Endothelial cell of hepatic sinusoid (primary cell): ENCODE measurements at regions not wholly inside any gene's neighbourhood (a gene's known extent, or its start where the extent isn't known, plus 50 kb on each side); places are given as distances from the start of the nearest gene placed in this dataset.

Experiments used
- in situ Hi-C: cut with HindIII; loops from 2 replicates; pipeline ENCODE4 v1.10.0; 2017; ENCODE audit warnings: low sequenced_read_pairs

DNA sequence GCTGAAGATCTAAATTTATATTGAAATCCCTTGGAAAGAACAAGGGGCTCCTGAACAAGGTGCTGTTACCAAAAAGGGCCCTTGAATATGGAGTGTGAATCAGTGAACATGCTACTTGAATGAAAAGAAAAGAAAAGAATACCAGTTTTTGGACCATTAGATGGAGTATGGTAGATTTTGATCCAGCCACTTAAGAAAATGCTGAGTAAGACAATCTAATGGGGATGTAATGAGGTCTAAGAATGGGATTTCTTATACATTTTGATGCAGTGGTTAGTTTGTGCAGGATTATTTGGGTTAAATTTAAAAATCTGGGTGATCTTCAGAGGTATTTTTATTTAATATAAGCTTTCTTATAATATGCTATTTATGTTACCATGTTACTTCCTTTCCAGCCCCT, 2003.0 kb upstream of the LRRTM1 start:
- in situ Hi-C loops: no loop called here

DNA sequence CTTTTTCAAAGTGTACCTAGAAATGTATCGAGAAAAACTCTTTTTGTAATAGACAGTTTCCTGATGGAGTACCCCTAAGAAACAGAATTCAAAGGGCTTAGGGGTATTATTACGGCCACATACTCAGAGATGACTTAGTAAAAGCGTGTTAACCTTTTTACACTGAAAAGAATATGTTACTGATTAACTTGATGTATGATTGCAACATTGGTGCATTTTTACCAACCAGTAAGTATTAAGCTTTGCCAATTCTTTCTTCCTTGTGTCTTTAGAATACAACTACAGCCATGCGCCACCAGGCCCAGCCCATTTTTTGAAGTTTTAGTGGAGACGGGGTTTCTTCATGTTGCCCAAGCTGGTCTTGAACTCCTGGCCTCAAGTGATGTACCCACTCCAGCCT, 1997.0 kb upstream of the LRRTM1 start:
- in situ Hi-C loops: no loop called here

DNA sequence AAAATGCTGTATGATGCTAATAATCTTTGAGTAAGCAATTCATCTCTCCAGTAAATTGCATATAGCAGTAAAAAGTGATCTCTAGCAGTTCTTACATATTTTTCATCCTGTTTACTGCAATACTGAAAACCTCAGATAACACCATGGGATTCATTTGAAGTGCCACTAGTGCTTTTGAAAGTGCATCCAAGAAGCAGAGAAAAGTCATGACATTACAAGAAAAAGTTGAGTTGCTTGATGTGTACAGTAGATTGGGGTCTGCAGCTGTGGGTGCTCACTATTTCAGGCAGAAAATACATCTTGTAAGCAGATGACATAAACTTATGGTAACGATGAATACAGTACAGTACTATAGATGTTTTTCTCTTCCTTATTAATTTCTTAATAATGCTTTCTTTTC, 1984.9 kb upstream of the LRRTM1 start:
- in situ Hi-C loops: no loop called here

DNA sequence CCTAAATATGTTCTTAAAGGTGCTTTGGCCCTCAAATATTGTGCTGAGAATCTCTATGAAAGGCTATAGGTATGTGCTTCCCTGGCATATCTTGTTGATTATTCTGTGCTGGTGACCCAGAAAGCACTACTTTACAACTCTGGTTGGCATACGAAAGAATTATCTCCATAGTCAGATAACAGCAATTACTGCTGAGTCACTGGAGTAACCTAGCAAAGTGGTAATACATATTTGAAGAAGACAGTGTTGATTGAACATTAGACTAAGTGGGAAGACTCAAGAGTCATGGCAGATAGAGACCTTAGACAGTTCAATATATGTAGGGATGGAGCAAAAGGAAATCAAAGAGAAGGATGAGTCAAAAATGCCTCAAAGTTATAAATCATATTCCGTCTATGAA, 1978.5 kb upstream of the LRRTM1 start:
- in situ Hi-C loops: no loop called here

DNA sequence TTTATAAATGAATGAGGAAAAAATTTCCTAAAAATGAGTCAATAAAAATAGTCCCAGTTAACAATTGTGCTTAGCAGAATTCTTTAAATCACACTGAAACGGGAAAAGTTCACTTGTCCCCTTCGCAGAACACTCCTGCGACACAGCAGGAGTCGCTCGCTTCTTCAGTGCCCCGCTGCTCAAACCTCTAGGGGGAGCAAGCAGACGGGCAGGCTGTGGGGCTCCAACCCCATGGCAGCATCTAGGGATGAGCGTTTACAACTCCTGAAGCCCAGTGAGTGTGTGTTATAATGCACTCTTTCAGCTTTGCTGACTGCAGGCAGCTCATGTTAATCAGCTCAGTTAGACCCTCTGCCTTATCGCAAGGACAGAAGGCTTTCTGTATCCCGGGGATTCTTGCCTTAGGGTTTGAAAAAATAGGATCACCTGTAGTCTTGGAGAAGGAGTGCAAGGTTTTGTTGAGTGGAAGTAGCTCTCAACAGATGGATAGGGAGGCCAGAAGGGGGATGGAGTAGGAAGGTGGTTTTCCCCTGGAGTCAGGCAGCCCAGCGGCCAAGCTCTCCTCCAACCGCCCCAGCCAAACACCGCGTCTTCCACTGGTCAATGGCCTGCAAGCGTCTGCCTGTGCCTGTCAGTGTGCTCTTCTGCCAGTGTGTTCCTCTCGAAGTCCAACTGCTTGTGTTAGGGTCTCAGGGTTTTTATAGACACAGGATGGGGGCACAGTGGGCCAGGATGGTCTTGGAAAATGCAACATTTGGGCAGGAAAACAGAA, 1977.7 kb upstream of the LRRTM1 start:
- in situ Hi-C loops: no loop called here

DNA sequence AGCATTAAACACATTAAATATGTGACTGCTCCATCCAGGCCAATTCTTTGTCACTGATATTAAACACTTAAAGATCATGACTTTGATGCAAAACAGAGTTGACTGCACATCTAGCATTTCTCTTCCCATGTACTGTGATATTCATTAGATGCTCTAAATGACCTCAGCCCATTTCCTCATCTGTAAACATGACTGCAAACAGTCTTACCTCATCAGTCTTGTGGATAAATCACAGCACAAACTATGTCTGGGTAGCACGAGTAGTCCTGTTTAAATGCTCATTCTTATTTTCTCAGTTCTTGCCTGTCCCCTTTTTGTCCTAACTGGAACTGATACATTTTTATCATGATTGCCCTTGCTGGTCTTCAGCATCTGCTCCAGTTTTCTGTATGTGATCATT, 1974.8 kb upstream of the LRRTM1 start:
- in situ Hi-C loops: no loop called here

DNA sequence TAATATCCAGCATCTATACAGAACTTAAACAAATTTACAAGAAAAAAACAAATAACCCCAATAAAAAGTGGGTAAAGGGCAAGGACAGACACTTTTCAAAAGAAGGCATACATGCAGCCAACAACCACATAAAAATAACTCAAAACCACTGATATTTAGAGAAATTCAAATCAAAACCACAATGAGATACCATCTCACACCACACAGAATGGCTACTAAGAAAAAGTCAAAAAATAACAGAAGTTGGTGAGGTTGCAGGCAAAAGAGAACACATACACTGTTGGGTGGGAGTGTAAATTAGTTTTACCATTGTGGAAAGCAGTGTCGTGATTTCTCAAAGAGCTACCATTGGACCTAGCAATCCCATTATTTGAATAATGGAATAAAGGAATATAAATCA, 1973.9 kb upstream of the LRRTM1 start:
- in situ Hi-C loops: no loop called here

DNA sequence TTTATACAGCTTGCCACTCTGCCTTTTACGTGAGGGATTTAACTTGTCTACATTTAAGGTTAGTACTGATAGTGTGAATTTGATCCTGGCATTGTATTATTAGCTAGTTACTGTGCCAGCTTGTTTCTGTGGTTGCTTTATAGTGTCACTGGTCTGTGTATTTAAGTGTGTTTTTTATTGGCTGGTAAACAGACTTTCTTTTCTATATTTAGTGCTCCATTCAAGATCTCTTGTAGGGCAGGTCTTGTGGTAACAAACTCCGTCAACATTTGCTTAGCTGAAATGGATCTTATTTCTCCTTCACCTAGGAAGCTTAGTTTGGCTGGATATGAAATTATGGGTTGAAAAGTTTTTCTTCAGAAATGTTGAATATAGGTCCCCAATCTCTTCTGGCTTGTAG, 1971.0 kb upstream of the LRRTM1 start:
- in situ Hi-C loops: no loop called here

DNA sequence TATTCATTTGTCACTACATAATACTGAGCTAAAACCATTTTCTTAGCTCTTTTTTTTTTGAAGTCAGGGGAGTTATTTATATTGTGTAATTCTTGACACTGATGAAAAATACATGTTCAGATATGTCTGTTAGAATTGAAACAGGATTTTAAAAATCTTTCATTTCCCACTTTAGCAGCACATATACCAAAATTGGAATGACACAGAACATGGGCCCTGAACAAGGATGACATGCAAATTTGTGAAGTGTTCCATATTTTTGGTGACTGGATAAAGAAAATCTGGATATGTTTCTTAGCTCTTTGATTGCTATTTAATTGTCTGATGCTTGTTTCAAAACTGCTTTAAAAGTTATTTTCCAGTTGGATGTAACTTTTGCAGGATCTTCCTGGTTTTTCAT, 1963.9 kb upstream of the LRRTM1 start:
- in situ Hi-C loops: no loop called here

DNA sequence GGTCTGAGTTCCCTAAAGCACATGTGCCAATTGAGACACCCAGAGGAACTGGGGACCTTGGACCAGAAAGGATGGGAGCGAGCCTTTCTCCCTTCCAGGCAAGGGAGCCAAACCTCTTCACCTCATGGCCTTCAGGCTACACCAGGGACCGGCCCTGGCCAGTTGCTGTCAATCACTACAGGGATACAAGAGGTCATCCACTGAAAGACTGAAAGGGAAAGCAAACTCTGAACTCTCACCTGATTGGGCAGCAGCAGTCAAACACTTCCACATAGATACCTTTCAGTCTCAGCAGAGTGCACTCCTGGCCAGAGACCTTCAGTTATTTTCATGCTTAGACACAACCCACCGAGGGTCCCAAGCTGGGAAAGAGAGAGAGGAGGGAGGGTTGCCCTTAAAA, 1956.0 kb upstream of the LRRTM1 start:
- in situ Hi-C loops: no loop called here

DNA sequence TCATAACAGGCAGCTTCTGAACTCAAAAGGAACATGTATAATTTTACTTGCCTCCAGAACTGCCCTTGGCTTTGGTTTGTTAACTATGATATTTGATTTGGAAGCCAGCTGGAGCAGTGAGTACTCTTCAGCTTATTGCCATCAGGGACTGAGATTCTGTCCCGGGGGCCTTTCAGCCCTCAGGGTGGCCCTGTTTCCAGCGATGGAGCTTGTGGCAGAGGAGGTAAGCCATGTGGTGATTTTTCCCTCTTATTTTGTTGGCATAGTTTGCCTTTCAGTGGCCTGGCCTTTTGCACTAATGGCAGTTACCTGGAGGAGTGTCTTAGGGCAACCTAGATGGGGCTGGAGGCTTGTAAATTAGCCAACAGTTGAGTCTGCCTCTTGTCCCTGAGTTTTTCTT, 1955.0 kb upstream of the LRRTM1 start:
- in situ Hi-C loops: no loop called here

DNA sequence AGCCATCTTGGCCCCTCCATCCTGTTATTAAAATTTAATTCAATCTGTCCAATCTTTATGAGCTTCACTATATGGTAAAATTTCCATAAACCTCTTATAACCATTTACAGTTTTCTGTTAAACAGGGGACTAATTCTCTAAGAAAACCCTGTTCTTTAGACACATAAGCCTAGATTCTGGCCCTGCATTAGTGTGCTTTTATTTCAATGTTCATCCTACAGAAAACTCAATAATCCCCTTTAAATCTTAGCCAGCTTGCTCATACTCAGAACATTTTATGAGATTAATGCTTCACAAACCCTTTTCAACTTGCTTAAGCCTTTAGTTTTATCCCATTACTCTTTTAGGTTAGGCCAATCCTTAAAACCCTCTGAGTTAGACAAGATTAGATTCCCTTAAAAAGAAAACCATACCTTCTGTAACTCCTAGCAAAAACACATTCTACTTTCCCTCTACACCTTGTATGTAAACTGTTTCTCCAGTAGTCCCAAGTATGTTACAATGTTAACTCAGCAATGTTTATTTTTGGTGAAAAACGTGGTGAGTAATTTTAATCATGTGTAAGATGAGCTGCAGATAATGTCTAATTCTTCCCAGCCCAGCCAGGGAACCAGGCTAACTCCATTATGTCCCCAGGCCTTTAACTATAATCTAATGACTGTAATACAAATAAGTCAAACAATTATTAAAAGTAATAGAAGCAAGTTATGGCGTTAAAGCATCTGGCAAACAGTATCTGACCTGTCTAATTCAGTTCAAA, 1953.4 kb upstream of the LRRTM1 start:
- in situ Hi-C loops: no loop called here

DNA sequence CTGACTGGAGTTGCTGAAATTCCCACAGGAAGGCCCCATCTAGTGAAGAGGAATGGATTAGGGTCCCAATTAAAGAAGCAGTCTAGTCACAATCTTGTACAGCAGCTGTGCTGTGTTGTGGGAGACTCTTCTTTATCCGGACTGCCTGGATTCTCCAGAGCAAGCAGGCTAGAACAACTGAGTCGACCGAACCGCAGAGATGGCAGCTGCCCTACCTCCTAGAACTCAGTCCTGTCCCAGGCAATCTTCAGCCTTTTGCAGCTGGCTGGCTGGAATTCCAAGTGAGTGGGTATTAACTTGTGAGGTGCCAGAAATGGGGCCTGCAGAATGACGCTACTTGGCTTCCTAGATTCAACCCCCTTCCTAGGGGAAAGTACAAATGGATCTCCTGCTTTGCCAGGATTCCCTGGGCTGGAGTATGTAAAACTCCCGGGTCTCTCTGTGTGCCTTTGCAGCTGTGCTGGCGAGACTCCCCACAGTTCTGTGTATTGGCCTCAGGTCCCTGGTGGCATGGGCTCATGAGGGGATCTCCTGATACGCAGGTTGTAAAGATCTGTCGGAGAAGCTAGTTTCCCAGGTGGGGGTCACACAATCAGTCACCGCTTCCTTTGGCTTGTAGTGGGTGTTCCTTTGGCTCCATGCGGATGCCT, 1952.6 kb upstream of the LRRTM1 start:
- in situ Hi-C loops: no loop called here

DNA sequence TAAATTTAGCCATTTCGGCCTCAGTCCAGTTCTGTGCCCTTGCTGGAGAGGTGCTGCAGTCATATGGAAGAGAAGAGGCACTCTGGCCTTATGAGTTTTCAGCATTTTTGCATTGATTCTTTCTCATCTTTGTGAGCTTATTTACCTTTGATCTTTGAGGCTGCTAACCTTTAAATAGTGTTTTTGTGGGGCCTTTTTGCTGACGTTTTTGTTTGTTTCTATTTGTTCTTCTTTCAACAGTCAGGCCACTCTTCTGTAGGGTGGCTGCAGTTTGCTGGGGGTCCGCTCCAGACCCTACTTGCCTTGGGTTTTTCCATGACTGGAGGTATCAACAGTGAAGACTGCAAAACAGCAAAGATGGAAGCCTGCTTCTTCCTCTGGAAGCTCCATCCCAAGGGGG, 1951.7 kb upstream of the LRRTM1 start:
- in situ Hi-C loops: no loop called here

DNA sequence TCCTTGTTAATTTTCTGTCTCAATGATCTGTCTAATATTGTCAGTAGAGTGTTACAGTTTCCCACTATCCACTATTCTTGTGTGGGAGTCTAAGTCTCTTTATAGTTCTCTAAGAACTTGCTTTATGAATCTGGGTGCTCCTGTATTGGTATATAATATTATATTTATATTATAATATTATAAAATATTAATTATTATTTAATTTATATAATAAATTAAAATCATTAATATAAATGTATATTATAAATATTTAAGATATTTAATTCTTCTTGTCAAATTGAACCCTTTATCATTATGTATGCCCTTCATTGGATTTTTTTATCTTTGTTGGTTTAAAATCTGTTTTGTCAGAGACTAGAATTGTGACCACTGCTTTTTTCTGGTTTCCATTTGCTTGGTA, 1950.2 kb upstream of the LRRTM1 start:
- in situ Hi-C loops: no loop called here

DNA sequence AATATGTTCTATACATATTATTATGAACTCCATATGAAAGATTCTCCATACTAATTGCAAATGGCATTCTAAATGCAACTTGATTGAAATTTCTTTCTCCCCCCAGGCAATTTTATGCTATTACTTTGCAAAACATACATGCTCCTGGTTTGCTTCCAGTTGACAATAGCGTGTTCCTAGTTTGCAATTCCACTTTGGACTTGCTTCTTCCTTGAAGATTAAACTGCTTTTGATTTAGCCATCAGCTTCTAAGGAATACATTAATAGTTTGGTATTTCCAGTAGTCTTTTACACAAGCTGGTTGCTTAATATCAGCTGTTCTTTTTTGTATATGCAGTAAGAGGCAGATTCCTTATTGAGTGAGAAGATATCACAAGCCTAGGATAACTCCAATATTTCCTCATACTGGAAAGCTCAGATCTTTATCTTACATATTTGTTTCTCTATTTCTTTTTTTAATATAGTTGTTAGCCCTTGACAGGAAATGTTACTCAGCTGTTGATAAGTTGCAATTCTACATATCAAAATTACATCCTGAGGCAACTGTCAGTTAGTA, 1941.7 kb upstream of the LRRTM1 start:
- in situ Hi-C loops: no loop called here

DNA sequence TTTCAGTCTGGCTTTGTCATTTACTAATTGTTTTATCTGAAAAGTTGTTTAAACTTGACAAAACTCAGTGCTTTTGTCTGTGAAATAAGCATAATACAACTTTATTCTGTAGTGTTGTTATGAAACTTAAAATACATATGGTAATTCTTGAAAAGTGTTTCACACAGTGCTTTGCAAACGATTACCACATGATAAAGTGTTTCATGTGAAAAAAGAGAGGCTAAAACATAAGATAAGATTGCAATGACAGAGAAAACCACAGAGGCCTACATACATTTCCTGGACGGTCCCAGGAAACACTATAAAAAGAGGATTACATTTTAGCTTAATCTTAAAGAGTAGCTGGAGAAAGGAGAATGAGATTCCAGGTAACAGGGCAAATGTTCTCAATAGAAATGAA, 1934.6 kb upstream of the LRRTM1 start:
- in situ Hi-C loops: no loop called here

DNA sequence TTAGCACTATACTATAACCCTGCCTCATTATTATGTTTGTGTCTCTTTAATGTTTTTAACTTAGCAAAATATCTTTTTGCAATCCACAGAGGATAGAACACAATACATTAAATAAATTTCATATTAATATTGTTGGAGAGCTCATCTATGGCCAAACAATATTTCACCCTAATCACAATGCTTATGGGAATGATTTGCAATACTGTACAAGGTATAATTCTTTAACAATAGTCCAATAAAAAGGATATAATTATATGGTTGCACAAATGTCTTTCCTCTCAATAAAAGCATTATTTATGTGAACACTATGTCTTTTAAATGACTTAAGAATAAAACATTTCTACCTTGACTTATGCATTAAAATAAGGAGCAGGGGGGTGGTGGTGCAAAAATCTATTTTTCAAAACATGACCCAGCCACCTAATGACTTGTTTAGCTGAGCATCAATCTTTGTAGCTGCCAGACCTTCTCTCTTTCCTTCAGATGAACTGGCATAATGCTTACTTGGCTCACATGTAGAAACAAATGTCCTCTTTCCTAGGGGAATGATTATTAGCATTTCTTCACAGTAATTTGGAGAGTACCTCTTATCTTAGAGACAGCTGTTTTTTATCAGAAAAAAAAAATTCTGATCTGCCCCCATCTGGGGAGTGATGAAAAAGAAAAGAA, 1933.6 kb upstream of the LRRTM1 start:
- in situ Hi-C loops: no loop called here

DNA sequence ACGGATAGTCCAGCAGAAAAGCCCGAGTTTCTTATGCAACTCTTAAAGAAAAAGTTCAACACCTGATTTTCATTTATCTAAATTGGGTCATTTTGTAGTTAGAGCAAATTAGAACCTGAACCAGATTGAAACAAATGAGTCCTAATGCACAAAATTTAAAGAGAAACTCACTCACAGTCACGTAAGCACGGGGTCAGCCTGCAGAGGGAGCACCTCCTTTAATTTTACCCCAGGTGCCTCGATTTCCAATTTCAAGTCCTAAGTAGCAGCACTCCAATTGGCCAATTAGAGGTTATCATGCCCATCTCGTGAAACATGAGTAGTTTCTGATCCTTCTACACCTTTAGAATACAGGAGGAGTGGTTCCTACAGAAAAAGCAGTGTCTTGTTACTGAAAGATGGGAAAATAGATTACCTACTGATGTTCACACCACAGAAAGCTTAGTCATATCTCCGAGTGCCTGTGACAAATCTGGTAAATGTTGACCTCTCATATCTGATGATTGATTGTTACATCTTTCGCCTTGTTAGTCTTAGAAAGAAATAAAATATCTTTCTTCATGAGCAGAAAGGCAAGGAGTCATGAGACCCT, 1929.8 kb upstream of the LRRTM1 start:
- in situ Hi-C loops: no loop called here

DNA sequence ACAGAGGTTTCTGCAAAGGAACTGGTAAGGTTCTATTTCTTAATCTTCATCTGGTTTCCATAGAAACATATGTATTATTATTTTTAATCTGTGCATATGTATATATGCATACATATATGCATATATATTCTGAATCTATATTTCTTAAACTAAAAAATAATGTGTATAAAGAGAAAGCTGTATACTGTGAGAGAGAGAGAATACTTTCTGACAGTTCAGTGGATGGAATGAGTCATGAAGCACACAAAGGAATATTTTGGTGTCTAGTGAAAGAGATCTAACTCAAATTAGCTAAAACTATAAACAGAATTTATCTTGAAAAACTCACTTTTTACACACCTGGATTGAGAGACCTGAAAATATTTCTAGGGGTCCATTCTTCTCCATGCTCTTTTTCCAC, 1929.3 kb upstream of the LRRTM1 start:
- in situ Hi-C loops: no loop called here

DNA sequence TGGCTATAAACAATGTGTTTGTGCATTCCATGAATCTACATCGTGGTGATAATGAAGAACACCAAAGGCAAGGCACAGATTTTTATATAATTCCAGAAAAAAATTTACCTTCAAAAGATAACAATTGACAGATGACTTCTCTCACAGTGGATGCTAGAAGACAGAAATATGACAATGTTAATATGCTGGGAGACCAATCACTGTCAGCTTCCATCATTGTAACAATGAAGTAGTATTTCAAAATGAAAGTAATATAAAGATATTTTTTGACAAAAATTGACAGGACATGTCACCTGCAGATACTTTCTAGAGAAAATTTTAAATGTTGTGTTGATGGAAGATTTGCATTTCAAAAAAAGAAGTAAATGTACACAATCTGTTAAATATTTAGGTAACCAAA, 1925.9 kb upstream of the LRRTM1 start:
- in situ Hi-C loops: no loop called here
